ENCODE measurements at regions not wholly inside any gene's neighbourhood (a gene's known extent, or its start where the extent isn't known, plus 50 kb on each side); places are given as distances from the start of the nearest gene placed in this dataset.

GRCh38 chr6:156113631-156114030 is 658.0 kb upstream of the NOX3 start:
- Histone ChIP-seq H3K27ac (replicated peaks) (no peak overlapping the region), H3K27me3 (ENCODE audit: insufficient read depth, poor library complexity, severe bottlenecking) (no peaks in the 10 kb centered on the region), H3K4me3 (replicated peaks; ENCODE audit: insufficient read depth, low read length) (no peak overlapping the region)
- DNase-seq (ENCODE audit: low read depth in 1 of 2, low spot score in 1 of 2), result no peak
- TF ChIP-seq CTCF (IDR thresholded peaks at IDR 0.05; ENCODE audit: insufficient read depth, low read length) (no peak), GABPA (IDR thresholded peaks at IDR 0.05; ENCODE audit: low read depth) (no peak), SPI1 (IDR thresholded peaks at IDR 0.05; ENCODE audit: borderline replicate concordance, low read depth) (no peak)

- no peak for DNase-seq (ENCODE audit: low read depth in 1 of 2, low spot score in 1 of 2)
- TF ChIP-seq REST (IDR thresholded peaks at IDR 0.05; ENCODE audit: insufficient replicate concordance, low read depth), result no peak
- no peak for TF ChIP-seq GABPA (IDR thresholded peaks at IDR 0.05; ENCODE audit: low read depth)
- TF ChIP-seq SPI1 (IDR thresholded peaks at IDR 0.05; ENCODE audit: borderline replicate concordance, low read depth), result no peak
- TF ChIP-seq POLR2AphosphoS5 (IDR thresholded peaks at IDR 0.05; ENCODE audit: low read depth), result no peak
- no peak for TF ChIP-seq CTCF (IDR thresholded peaks at IDR 0.05; ENCODE audit: insufficient read depth, low read length)
- no peaks in the 10 kb centered on the region for H3K27me3 ChIP-seq (ENCODE audit: insufficient read depth, poor library complexity, severe bottlenecking)
These were observed 656.3 kb upstream of the NOX3 start for GRCh38 chr6:156111913-156112312.

GRCh38 chr6:156110249-156110648 is 654.6 kb upstream of the NOX3 start:
- Histone ChIP-seq H3K27ac (replicated peaks) (no peak overlapping the region), H3K27me3 (ENCODE audit: insufficient read depth, poor library complexity, severe bottlenecking) (no peaks in the 10 kb centered on the region), H3K4me3 (replicated peaks; ENCODE audit: insufficient read depth, low read length) (no peak overlapping the region)
- no peak for DNase-seq (ENCODE audit: low read depth in 1 of 2, low spot score in 1 of 2)
- no peak for TF ChIP-seq GABPA (IDR thresholded peaks at IDR 0.05; ENCODE audit: low read depth)

More at GRCh38 chr6:156111913-156112312, 656.3 kb upstream of the NOX3 start:
- H3K27ac ChIP-seq (replicated peaks), result no peak overlapping the region
- H3K4me3 ChIP-seq (replicated peaks; ENCODE audit: insufficient read depth, low read length), result no peak overlapping the region

- TF ChIP-seq REST (IDR thresholded peaks at IDR 0.05; ENCODE audit: insufficient replicate concordance, low read depth) (peak; percentile 85), POLR2AphosphoS5 (IDR thresholded peaks at IDR 0.05; ENCODE audit: low read depth) (no peak)
- Histone ChIP-seq H3K4me3 (replicated peaks; ENCODE audit: insufficient read depth, low read length) (no peak overlapping the region), H3K27ac (replicated peaks) (no peak overlapping the region), H3K27me3 (ENCODE audit: insufficient read depth, poor library complexity, severe bottlenecking) (no peaks in the 10 kb centered on the region)
- no peak for DNase-seq (ENCODE audit: low read depth in 1 of 2, low spot score in 1 of 2)
These were observed 654.1 kb upstream of the NOX3 start for GRCh38 chr6:156109713-156110112.

- TF ChIP-seq SPI1 (IDR thresholded peaks at IDR 0.05; ENCODE audit: borderline replicate concordance, low read depth) (no peak), REST (IDR thresholded peaks at IDR 0.05; ENCODE audit: insufficient replicate concordance, low read depth) (no peak), CTCF (IDR thresholded peaks at IDR 0.05; ENCODE audit: insufficient read depth, low read length) (no peak), POLR2AphosphoS5 (IDR thresholded peaks at IDR 0.05; ENCODE audit: low read depth) (no peak), GABPA (IDR thresholded peaks at IDR 0.05; ENCODE audit: low read depth) (no peak)
- DNase-seq (ENCODE audit: low read depth in 1 of 2, low spot score in 1 of 2), result no peak
- Histone ChIP-seq H3K4me3 (replicated peaks; ENCODE audit: insufficient read depth, low read length) (no peak overlapping the region), H3K27me3 (ENCODE audit: insufficient read depth, poor library complexity, severe bottlenecking) (no peaks in the 10 kb centered on the region), H3K27ac (replicated peaks) (no peak overlapping the region)
These were observed 652.0 kb upstream of the NOX3 start for GRCh38 chr6:156107624-156108101.
